HepG2 (cell line): ENCODE measurements at regions not wholly inside any gene's neighbourhood (a gene's known extent, or its start where the extent isn't known, plus 50 kb on each side); places are given as distances from the start of the nearest gene placed in this dataset.

ENCODE experiments used
- CSRNP1 ChIP-seq: sonication (generic); formaldehyde crosslinking; IDR thresholded peaks from 2 replicates; pipeline ENCODE4 v1.8.1; 2023; ENCODE audit warnings: mild to moderate bottlenecking, missing genetic modification reagents
- CTCF ChIP-seq: sonication (generic); formaldehyde crosslinking; IDR thresholded peaks from 2 replicates; pipeline ENCODE4 v1.5.0; 2020; ENCODE audit warnings: mild to moderate bottlenecking, missing genetic modification reagents, moderate library complexity
- GABPA ChIP-seq, 2 experiments: IDR thresholded peaks; 2 replicates each; pipeline ENCODE4 v1.6.1; 2011 to 2016; ENCODE audit warnings: low read depth in 2 of 2, low read length in 1 of 2, missing biosample characterization in 1 of 2, missing genetic modification characterization in 1 of 2
- HDAC1 ChIP-seq: sonication (generic); formaldehyde crosslinking; IDR thresholded peaks from 2 replicates; pipeline ENCODE4 v1.5.1; 2020; ENCODE audit warnings: mild to moderate bottlenecking, missing genetic modification reagents
- MXD3 ChIP-seq: IDR thresholded peaks from 2 replicates; pipeline ENCODE4 v1.6.1; 2016; ENCODE audit warnings: mild to moderate bottlenecking, missing biosample characterization, missing genetic modification reagents
- TBP ChIP-seq: sonication (generic); formaldehyde crosslinking; IDR thresholded peaks from 2 replicates; pipeline ENCODE4 v1.5.0; 2020; ENCODE audit warnings: missing genetic modification reagents
- ZNF569 ChIP-seq: sonication (generic); formaldehyde crosslinking; IDR thresholded peaks from 2 replicates; pipeline ENCODE4 v1.5.0; 2020; ENCODE audit warnings: mild to moderate bottlenecking, missing genetic modification reagents, moderate library complexity, borderline replicate concordance

GRCh38 chr2:142777742-142778141 lies 99.7 kb upstream of the KYNU start:
- no peak for TF ChIP-seq CSRNP1 (CRISPR knock-in tag)
- TF ChIP-seq TBP (CRISPR knock-in tag), result no peak
- TF ChIP-seq HDAC1 (CRISPR knock-in tag), result no peak
- no peak for TF ChIP-seq CTCF
- no peak for TF ChIP-seq MXD3
- TF ChIP-seq ZNF569, result no peak
- no peak for TF ChIP-seq GABPA (IDR thresholded peaks at IDR 0.05; ENCODE audit: low read depth, low read length)
- no peak for TF ChIP-seq GABPA (CRISPR knock-in tag; IDR thresholded peaks at IDR 0.05; ENCODE audit: low read depth)
